ENCODE measurements at regions not wholly inside any gene's neighbourhood (a gene's known extent, or its start where the extent isn't known, plus 50 kb on each side); places are given as distances from the start of the nearest gene placed in this dataset.

GRCh38 chr13:54394085-54394700 lies 1365.6 kb downstream of the OLFM4 start:
- TF ChIP-seq CTCF (IDR thresholded peaks at IDR 0.05) (no peak), POLR2AphosphoS5 (IDR thresholded peaks at IDR 0.05) (no peak)

Data from sigmoid colon (tissue), 4 donors.